H1 (cell line): ENCODE measurements at regions not wholly inside any gene's neighbourhood (a gene's known extent, or its start where the extent isn't known, plus 50 kb on each side); places are given as distances from the start of the nearest gene placed in this dataset.

Source experiments
- BACH1 ChIP-seq: IDR thresholded peaks from 2 replicates; pipeline ENCODE4 v1.6.1; 2012; ENCODE audit warnings: low read length, improper control_type of control experiment
- CHD2 ChIP-seq: IDR thresholded peaks from 2 replicates; pipeline ENCODE4 v1.6.1; 2012; ENCODE audit warnings: low read length, improper control_type of control experiment
- RBBP5 ChIP-seq: IDR thresholded peaks from 2 replicates; pipeline ENCODE4 v1.7.1; 2012; ENCODE audit warnings: low read depth, mild to moderate bottlenecking, inconsistent platforms, low read length, moderate library complexity, borderline replicate concordance
- USF2 ChIP-seq: IDR thresholded peaks from 2 replicates; pipeline ENCODE4 v1.6.1; 2011; ENCODE audit warnings: low read length, improper control_type of control experiment

GRCh38 chr9:84206801-84207370 lies 133.7 kb downstream of the SLC28A3 start (continued):
- TF ChIP-seq USF2 (no peak), CHD2 (no peak), RBBP5 (no peak), BACH1 (no peak)
